ENCODE measurements at regions not wholly inside any gene's neighbourhood (a gene's known extent, or its start where the extent isn't known, plus 50 kb on each side); places are given as distances from the start of the nearest gene placed in this dataset.

DNA sequence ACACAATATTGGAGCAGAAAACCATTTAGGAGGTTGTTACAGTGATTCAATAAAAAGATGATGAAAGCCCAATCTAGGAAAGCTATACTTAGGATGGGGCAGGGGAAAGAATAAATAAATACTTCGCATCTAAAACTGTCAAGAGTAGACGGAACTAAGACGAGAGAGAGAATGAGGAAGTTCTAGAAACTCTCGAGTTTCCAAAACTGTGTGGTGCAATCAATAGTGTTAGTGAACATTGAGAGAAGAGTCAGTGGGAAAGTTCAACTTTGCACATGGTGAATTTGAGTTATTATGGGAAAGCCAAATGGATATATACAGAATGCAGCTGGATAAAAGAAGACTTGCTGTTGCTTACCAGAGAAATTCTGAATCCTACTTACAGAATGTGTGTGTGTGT, 133.8 kb upstream of the MEOX2 start:
- TF ChIP-seq CTCF (IDR thresholded peaks at IDR 0.05; ENCODE audit: low read depth, low read length, missing input control): no peak
- no peak for TF ChIP-seq RAD21 (IDR thresholded peaks at IDR 0.05)
- TF ChIP-seq TAF1 (conservative IDR thresholded peaks at IDR 0.05): no peak
- no peak for TF ChIP-seq YY1 (IDR thresholded peaks at IDR 0.05)
- TF ChIP-seq, protein P1, sequence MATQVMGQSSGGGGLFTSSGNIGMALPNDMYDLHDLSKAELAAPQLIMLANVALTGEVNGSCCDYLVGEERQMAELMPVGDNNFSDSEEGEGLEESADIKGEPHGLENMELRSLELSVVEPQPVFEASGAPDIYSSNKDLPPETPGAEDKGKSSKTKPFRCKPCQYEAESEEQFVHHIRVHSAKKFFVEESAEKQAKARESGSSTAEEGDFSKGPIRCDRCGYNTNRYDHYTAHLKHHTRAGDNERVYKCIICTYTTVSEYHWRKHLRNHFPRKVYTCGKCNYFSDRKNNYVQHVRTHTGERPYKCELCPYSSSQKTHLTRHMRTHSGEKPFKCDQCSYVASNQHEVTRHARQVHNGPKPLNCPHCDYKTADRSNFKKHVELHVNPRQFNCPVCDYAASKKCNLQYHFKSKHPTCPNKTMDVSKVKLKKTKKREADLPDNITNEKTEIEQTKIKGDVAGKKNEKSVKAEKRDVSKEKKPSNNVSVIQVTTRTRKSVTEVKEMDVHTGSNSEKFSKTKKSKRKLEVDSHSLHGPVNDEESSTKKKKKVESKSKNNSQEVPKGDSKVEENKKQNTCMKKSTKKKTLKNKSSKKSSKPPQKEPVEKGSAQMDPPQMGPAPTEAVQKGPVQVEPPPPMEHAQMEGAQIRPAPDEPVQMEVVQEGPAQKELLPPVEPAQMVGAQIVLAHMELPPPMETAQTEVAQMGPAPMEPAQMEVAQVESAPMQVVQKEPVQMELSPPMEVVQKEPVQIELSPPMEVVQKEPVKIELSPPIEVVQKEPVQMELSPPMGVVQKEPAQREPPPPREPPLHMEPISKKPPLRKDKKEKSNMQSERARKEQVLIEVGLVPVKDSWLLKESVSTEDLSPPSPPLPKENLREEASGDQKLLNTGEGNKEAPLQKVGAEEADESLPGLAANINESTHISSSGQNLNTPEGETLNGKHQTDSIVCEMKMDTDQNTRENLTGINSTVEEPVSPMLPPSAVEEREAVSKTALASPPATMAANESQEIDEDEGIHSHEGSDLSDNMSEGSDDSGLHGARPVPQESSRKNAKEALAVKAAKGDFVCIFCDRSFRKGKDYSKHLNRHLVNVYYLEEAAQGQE (IDR thresholded peaks at IDR 0.05): no peak
- TF ChIP-seq EGR1 (IDR thresholded peaks at IDR 0.05; ENCODE audit: low read depth in 2 of 2): no peak
- TF ChIP-seq, protein P2, sequence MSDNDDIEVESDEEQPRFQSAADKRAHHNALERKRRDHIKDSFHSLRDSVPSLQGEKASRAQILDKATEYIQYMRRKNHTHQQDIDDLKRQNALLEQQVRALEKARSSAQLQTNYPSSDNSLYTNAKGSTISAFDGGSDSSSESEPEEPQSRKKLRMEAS (IDR thresholded peaks at IDR 0.05): no peak
- TF ChIP-seq SP1 (IDR thresholded peaks at IDR 0.05): no peak
- no peak for TF ChIP-seq ATF3 (IDR thresholded peaks at IDR 0.05)

Measured in liver (tissue), 3 donors.